GM13976 (cell line): ENCODE measurements at regions not wholly inside any gene's neighbourhood (a gene's known extent, or its start where the extent isn't known, plus 50 kb on each side); places are given as distances from the start of the nearest gene placed in this dataset.

Experiments
- DNase-seq: peaks from one replicate; pipeline ENCODE4 v3.0.0; 2012; ENCODE audit warnings: low spot score
- in situ Hi-C: fragments of 300-500 bp; cut with MboI; formaldehyde crosslinking; loops from one replicate; pipeline ENCODE4 v1.12.0; 2022; ENCODE audit warnings: low sequenced_read_pairs, mixed read lengths, inconsistent platforms; ENCODE audit not compliant: unreplicated experiment
- TF ChIP-seq, protein P1 (sequence below): IDR thresholded peaks from 2 replicates; pipeline ENCODE4 v1.5.1; 2012; ENCODE audit warnings: borderline replicate concordance, mild to moderate bottlenecking; ENCODE audit not compliant: insufficient read depth; ENCODE audit errors: extremely low read depth, missing control alignments, control extremely low read depth

DNA sequence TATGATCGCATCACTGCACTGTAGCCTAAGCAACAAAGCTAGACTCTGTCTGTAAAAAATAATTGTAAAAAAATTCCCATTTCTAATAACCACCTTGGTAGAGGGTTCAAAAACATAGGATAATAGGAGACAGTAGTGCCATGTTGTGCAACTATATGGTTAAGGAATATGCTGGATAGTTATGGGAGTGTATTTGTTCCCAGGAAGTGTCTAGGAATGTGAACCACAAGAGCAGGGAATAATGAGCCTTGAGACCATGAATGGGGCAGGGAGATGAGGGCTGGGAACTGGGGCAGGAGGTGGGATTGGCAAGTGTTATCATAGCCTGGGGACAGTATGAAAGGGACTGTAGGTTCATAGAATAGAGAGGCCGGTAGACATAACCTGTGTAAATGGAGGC is 50.4 kb downstream of the RUSC2 start:
- in situ Hi-C loops: no loop called here
- TF ChIP-seq, protein P1, sequence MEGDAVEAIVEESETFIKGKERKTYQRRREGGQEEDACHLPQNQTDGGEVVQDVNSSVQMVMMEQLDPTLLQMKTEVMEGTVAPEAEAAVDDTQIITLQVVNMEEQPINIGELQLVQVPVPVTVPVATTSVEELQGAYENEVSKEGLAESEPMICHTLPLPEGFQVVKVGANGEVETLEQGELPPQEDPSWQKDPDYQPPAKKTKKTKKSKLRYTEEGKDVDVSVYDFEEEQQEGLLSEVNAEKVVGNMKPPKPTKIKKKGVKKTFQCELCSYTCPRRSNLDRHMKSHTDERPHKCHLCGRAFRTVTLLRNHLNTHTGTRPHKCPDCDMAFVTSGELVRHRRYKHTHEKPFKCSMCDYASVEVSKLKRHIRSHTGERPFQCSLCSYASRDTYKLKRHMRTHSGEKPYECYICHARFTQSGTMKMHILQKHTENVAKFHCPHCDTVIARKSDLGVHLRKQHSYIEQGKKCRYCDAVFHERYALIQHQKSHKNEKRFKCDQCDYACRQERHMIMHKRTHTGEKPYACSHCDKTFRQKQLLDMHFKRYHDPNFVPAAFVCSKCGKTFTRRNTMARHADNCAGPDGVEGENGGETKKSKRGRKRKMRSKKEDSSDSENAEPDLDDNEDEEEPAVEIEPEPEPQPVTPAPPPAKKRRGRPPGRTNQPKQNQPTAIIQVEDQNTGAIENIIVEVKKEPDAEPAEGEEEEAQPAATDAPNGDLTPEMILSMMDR: no peak
- no peak for DNase-seq

DNA sequence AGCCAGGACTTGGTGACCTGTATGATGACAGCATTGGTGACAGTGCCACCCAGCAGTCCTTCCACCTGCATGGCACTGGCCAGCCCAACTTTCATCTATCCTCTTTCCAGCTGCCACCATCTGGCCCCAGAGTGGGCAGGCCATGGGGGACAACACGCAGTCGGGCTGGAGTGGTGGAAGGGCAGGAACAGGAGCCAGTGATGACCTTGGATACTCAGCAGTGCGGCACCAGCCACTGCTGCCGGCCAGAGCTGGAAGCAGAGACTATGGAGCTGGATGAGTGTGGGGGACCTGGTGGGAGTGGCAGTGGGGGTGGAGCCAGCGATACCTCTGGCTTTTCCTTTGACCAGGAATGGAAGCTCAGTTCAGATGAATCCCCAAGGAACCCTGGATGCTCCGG is 56.9 kb downstream of the RUSC2 start:
- TF ChIP-seq, protein P1: no peak
- no peak for DNase-seq
- in situ Hi-C loops: no loop called here

DNA sequence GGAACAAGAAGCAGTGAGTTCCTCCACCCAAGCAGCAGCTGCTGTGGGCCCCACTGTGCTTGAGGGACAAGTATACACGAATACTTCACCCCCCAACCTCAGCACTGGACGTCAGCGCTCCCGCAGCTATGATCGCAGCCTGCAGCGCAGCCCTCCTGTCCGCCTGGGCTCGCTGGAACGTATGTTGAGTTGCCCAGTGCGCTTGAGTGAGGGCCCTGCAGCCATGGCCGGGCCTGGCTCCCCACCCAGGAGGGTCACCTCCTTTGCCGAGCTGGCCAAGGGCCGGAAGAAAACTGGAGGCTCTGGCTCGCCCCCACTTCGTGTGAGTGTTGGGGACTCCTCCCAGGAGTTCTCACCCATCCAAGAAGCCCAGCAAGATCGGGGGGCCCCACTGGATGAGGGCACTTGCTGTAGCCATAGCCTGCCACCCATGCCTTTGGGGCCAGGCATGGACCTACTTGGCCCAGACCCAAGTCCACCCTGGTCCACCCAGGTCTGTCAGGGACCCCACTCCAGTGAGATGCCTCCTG is 57.1 kb upstream of the TESK1 start:
- in situ Hi-C loops: no loop called here
- DNase-seq: no peak
- TF ChIP-seq, protein P1: no peak

DNA sequence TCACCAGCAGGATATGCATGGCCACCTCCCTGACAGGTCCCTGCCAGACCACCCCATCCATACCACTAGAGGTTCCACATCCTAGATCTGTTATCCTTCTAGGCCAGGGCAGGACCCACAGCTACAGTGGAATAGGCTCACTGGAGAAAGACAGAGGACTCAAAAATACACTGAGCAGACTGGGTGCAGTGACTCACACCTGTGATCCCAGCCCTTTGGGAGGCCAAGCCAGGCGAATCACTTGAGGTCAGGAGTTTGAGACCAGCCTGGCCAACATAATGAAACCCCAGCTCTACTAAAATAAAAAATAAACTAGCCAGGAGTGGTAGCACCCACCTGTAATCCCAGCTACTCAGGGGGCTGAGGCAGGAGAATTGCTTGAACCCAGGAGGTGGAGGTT is 56.5 kb upstream of the TESK1 start:
- TF ChIP-seq, protein P1: no peak
- no peak for DNase-seq
- in situ Hi-C loops: no loop called here

DNA sequence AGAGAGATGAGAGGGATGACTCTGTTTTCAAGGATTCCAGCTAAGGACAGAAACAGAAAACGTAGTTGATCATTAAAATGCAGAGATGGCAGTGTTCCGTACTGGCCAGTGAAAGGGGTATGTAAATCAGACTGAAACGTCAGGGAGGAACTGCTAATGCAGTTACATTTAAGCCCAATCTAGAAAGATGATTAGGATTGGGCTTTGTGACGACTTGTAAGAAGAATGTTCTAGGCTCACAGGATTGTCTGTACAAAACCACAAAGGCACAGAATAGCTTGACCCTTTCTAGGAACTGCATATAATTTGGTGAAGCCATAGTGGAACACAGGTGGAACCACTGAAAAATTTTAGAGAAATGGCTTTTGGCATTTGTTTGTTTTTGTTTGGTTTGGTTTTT is 55.6 kb upstream of the TESK1 start:
- DNase-seq: no peak
- TF ChIP-seq, protein P1: no peak
- in situ Hi-C loops: no loop called here

DNA sequence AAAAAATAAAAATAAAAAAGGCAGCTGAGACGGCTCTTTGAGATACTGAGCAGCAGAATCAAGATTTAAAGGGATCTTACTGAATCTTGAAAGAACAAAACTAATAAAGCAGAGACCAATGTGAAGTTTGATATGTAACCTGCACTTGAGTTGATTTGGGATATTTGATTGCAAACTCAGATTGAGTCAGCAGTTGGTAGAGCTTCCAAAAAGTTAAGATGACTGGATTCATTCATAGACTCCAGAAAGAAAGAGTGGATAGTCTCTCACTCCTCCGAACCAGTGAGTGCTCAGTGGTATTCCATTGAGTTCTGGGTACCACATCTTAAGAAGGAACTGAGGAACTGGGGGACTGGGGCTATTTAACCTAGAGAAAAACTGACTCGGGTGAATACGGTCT is 52.7 kb upstream of the TESK1 start:
- TF ChIP-seq, protein P1: no peak
- no peak for DNase-seq
- in situ Hi-C loops: no loop called here

DNA sequence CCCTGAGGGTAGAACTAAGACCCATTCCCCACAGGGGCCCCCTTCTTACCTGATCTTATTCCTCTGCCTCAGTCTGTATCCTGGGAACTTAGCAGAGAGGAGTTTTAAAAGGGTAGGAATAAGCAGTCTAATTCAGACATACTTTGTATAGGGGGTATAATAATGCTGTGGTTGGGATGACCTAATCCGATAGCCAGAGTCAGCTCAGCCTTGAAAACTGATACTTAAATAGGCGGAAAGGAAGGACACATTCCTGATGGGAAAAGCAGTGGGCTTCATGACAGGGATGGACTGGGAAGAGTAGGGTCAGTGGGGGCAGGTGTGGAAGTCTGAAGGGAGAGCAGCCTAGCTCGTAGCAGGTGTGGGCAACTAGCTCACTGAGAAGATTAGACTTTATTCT is 52.2 kb upstream of the TESK1 start:
- in situ Hi-C loops: no loop called here
- DNase-seq: no peak
- TF ChIP-seq, protein P1: no peak
